GM21381 (cell line): ENCODE measurements at regions not wholly inside any gene's neighbourhood (a gene's known extent, or its start where the extent isn't known, plus 50 kb on each side); places are given as distances from the start of the nearest gene placed in this dataset.

Experiments
- ATAC-seq: cut with Tn5 transposase; IDR thresholded peaks from one replicate; pipeline ENCODE4 v1.9.1; 2021; ENCODE audit warnings: mild to moderate bottlenecking, moderate library complexity; ENCODE audit not compliant: unreplicated experiment

DNA sequence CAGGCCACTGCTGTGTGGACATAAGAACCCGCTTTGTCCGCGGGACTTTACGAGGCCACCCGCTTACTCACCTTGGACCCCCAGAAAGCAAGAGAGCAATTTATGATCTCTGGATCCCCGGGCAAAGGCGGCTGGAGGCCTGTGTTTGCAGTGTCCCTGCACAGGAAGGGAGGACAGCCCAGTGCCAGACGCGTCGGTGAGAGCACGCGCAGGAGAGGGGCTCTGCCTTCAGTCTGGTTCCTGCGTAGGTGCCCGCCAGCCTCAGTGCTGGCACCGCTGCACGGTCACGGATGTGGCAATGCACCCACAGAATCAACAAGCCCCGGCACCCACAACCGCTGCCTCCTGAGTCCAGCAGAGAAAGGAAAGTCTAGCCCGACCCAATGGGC is 248.4 kb downstream of the C16orf95 start:
- no peak for ATAC-seq

DNA sequence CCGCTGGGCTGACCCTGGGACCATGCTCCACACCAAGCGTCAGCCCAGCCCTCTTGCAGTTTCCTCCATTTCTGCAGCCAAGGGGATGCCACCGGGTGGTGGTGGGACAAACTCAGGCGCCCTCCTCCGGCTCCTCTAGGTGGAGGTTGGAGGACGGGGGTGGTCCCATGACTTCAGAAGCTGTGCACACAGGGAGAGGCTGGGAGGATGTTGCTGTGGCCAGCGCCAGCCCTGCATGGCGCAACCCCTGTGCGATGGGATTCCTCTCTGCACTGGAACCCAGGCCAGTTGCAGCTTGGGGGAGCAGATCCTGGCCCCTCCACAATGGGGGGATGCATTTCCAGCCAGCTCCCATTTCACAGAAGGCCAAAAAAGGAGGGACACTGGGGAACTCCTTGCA is 246.5 kb downstream of the C16orf95 start:
- ATAC-seq = no peak

DNA sequence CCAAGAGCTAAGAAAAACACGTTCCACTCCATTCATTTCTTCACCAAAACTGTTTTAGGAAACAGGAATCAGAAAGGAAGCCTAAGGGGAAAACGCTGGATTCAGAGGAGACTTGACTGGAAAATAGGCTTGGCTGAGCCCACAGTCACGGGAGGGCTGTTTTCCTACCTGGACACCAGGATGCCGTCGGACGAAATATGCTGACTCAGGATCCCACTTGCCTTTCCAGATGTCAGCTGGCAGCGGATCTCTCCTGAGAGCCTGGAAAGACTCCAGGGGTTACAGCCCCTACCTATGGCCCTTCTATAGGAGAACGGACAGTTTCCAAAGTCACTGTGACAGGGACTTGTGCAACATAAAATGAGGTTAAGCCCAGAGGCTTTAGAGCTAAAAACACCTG is 245.1 kb downstream of the C16orf95 start:
- no peak for ATAC-seq

DNA sequence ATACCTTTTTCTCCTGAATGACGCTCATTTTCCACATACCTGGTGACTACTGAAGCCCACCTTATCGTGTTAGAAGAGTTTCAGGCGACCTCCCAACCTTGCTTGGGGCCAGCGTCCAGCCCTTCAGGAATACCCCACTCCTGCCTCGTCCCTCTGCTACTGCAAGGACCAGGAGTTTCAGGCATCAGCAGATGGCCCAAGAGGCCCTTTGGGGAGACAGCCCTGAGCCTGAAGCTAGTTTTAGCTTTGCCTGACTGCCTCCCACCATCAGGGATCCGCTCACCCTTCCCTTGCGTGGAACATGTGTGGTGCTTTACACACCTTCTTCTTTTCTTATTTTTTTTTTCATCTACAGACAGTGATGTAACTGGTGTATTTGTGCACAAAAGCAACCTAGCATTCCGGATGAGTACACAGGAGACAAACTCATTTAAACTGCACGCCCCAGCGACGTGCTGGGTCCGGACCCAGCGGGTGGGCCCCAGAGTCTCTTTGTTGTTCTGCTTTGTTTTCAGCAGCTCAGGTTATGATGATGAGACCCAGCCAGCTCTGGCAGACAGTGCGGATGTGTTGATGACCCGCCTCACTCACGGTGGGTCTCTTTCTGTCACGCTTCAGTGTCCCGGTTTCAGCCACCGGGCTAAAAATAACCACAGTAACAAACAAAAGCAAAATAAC is 242.4 kb downstream of the C16orf95 start:
- ATAC-seq = no peak

DNA sequence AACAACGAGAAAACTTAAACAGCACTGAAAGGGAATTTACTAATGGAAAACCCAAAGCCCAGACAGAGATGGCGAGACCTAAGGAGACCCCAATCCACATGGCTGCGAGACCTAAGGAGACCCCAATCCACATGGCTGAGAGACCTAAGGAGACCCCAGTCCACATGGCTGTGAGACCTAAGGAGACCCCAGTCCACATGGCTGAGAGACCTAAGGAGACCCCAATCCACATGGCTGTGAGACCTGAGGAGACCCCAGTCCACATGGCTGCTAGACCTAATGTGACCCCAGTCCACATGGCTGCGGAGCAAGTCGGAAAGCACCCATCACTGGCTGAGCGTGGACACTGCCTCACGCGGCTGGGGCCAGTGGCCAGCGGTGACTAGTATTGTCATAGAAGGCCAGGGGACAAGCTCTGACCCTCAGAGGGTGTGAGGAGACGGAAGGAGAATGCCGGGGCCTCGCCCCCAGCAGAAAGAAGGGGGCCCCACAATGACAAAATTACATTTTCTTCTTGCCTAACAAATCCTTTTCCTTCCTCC is 241.8 kb downstream of the C16orf95 start:
- ATAC-seq = no peak

DNA sequence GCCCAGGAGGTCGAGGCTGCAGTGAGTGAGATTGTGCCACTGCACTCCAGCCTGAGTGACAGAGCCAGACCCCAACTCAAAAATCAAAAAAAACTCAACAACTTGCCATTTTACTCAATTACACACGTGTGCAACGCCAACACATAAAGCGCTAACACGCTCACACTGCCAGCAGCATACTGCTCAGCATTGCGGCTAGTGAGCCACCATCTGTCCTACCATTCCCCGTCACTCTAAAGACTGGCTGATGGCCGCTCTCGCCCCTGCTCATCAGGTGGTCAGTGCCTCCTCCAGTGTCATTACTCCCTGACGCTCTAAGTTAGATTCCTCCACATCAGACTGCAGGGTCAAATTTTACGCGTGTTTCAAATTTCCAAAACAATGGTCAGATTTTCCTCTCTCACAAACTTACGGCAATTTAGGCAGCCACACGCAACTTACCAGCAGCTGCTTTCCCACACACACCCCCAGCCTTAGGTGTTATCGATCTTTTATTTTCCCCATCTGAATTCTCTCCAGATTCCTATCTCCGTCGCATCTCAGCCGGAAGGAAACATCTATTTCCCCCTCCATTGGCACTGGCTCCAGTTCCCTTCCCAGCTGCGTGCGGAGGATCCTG is 240.8 kb downstream of the C16orf95 start:
- no peak for ATAC-seq

DNA sequence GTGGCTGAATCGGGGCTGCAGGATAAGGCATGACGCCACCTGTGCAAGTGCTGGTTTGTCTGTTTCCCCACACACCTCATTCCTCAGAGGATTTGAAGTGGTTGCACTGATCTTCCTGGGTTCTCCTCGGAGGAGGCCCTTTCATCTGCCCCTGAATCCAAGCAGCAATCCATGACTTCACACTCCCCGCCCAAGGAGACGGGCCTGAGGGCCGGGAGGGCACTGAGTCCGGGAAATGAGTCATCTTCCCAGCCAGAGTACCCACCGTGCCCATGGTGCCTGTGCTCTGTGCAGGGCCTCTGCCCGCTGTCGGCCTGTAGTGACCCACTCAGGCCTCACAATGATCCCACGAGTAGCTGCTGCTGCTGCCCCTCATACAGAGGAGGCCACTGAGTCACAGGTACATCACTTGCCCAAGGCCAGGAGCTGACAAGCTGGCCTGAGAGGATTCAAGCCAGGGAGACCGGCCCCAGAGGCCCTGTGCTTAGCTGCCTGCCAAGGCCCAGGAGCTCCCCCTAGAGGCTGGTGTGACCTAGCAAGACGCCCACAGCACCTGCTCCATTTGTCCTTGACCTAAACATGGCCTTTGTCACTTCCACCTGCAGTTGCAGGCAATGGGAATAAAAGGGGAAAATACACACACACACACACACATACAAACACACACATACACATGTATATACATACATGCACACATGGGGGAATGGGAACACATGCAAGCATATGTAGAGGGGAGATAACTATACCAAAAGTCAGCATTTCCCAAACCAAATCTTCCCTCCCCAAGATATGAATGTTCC is 240.0 kb downstream of the C16orf95 start:
- ATAC-seq = no peak

DNA sequence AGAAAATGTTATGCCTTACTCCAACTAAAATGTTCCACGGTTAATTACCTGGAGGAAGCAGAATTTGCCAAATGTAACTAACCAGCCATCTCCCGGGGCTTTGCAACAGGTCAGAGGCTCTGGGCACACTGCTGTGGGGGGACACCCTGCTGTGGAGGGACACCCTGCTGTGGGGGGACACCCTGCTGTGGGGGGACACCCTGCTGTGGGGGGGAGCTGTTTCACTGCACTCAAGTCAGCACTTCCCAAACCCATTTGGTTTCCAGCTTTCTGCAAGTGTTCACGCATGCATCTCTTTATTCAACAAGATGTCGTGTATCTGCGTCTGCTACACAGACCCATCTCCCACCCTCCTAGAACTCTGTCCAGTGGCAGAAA is 239.5 kb downstream of the C16orf95 start:
- no peak for ATAC-seq

DNA sequence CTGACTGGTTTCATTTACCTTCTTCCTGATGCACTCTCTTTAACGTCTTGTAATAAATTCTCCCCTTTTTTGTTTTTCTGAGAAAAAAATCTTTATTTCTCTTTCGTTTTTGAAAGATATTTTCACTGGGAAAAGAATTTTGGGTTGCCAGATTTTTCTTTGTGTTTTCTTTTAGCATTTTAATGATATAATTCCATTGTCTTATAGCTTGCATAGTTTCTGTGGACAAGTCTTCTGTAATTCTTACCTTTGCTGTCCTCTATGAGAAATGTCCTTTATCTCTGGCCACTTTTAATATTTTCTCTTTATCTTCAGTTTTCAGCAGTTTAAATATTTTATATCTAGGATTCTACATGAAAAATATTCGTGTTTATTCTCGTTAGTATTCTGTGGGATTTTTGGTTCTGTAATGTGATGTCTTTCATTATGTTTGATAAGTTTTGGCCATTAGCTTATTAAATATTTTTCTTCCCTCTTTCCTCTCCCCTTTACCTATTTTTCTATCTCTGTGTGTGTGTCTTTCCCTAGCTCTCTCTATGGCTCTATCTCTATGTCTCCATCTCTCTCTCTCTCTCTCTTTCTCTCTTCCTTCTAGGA is 236.5 kb downstream of the C16orf95 start:
- no peak for ATAC-seq

DNA sequence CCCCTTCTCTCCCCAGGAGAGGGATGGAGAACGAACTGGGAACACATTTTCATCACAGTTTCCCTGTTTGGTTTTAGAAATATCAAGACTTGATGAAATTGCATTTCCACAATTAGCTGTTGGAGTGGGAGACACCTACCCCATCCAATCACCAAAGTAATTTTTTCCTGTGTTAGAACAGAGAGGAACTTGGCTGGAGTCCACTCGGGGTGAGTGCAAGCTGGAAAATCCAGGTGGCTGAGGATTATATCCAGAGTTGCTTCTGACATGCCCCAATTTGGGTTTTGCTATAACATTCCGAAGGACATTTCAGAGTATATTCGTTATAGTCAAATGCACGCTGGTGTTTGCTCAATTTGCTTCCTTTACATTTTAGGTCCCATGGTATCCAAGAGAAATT is 231.8 kb downstream of the C16orf95 start:
- ATAC-seq = no peak

DNA sequence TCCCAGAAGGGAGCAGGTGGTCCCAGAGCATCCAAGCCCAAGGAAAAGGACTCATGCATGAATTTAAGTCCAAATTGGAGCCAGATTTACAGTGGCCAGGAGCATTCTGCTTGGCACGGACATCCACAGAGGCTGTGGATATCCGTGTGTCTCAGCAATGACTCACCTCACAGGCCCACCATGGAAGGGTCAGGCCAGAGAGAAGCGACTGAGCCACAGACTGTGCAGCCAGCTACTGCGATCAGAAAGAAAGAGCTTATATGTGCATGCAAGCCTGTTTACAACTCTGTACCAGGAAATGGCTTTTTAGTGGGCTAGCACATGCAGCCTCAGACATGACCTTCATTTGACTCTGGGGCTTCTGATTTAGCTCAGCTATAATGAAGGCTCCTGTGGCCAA is 231.0 kb downstream of the C16orf95 start:
- no peak for ATAC-seq

DNA sequence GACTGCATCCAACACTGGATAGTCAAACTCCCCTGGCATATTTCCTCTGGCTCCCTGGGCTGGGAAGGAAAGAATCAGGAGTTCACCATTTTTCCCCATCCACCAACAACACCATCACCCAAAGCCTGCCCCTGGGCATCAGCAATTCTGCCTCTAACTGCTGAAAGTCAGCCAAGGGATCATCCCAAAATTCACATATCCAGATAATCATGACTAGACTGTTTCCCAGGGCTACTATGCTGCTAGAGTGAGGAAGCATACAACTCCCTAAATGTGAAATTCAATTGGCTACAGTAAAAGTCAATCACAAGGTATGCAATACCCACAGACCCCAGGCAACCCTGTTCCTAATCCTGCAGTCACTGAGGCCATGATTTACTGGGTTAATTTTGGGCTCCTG is 230.6 kb downstream of the C16orf95 start:
- ATAC-seq = no peak

DNA sequence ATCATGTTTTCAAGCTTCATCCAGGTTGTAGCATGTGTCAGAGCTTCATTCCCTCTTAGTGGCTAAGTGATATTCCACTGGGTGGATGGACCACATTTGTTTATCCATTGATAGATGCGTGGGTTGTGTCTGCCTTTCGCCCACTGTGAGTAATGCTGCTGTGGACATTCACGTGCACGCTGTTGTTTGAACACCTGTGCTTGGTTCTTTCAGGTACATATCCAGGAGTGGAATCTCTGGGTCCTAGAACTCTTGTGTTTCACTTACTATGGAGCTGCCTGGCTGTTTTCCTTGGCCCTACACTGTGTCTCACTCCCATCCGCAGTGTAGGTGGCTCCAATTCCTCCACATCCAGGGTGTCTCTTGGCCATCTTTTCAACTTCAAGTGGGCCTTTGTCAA is 224.2 kb downstream of the C16orf95 start:
- no peak for ATAC-seq

DNA sequence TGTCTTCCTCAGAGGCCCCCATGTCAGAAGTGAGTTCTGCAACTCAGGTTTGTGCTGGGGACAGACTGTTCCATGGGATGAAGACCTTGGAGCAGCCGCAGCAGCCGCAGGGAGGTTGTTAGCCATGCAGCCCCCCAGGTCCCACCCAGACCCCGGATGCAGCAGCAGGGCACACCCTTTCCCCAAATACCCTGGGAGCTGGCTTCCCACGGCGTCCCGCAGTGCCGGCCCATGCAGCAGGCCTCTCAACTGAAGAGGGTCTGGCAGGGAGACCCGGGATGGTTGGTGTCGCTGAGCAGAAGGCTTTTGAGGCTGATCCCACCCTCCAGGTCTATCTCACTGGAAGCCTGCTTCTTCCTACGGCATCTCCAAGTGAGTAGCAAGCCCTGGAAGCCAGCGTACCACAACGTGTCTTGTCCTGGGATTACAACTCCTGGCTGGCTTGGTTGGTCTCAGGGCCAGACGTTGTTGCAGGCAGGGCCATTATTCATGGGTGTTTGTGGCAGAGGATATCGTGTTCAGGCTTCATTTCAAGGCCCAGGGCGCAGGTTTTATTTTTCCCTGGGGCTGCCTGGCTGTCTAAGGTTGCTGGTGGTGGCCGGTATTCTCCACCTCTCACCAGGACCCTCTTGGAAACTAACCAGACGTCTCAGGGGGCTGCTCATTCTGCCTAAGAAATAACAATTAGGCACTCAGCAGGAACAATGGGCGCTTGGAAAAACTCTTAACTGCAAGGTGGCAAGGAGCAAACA is 223.2 kb downstream of the C16orf95 start:
- ATAC-seq = no peak

DNA sequence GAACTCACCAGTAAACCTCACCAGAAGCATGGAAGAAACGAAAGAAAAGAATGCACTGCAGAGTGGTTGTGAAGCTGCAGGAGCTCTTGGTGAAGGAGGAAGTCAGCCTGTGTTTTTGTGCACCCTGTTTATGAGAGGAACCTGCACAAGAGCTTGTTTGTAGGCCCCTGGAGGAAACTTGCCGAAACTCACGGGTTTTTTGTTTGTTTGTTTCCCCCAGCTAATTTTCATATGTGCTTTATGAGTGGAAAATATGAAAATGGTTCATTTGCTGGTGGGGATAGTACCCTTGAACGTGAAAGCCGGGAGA is 222.7 kb downstream of the C16orf95 start:
- ATAC-seq = no peak

DNA sequence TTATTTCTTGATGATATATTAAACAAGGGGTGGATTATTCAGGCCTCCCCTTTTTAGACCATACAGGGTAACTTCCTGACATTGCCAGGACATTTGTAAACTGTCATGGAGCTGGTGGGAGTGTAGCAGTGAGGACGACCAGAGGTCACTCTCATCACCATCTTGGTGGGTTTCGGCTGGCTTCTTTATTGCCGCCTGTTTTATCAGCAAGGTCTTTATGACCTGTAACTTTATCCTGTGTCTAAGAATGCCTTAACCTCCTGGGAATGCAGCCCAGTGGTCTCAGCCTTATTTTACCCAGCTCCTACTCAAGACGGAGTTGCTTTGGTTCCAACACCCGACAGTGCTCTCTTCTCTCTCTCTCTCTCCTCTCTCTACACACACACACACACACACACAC is 221.9 kb downstream of the C16orf95 start:
- no peak for ATAC-seq

DNA sequence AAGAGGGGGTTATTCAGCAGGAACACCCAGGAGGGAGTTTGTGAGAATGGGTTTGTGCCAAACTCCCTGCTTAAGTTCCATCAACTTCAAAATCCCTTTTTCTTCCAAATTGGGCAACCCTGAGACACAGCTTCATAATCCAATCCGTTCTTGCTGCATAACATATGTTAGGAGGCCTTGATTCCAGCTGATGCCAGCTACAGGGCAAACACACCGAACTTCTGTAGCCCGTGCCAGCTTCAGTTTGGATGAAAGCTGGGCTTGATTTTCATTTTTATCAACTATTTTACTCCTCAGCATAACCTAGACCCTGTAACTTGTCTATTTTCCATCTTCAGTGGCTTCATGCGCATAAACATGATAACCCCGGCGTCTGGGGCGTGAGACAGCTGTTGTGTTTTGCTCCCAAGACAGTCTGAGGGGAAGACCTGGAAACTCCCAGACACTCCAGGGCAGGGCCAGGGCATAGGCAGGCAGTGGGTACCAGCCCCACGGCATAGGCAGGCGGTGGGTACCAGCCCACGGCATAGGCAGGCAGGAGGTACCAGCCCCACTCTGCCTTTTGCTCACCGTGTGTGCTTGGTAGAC is 220.4 kb downstream of the C16orf95 start:
- no peak for ATAC-seq

DNA sequence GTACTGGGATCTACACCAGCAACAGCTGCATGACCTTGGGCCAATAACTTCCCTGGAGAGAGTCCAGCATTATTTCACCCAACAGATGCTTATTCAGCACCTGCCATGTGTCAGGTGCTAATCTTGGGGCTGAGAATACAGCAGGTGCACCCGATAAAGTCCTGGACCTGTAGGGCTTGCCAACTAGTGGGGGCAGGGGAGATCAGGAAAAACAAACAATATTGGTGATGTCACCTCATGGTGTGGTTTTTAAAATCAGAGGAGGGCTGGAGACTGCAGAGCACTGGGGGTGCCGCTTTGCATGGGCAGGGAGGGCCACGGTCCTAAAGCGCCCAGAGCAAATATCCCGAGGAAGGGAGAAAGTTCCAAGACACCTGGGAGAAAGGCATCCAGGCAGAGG is 218.8 kb downstream of the C16orf95 start:
- ATAC-seq = no peak

DNA sequence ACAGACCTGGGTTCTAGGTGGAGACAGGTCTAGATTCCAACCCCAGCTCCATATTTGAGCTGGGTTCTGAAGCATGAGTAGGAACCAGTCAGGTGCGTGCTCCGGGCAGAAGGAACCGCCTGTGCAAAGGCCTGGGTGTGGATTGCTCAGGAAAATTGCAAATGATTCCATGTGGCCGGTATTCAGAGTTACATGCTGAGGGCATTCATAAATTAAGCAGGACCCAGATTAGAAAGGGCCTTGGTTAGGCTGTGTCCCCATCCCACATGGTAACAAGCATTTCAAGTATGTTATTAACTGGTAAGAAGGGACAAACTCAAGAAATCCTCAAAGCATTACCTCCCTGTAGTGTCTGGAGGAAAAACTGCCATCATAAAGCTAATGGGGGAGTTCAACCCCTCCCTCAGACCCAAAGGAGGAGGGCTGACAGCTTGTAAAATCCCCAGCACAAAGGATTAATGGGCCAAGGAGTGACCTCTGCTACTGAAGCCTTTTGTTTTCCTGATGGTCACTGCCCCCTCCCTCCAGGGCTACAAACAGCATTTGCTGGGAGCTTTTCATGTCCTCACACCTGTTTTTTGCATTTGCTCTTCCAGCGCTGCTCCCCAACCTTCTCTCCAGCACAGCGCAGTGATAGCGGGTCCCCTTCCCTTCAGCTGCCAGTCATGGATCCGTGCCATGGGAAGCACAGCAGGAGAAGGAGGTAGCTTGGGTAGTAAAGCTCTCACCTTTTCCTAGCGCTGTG is 218.0 kb downstream of the C16orf95 start:
- ATAC-seq = no peak
